ENCODE measurements at regions not wholly inside any gene's neighbourhood (a gene's known extent, or its start where the extent isn't known, plus 50 kb on each side); places are given as distances from the start of the nearest gene placed in this dataset.
A peak's percentile ranks its signal among the peaks of the same experiment; 100 is the strongest.

DNA sequence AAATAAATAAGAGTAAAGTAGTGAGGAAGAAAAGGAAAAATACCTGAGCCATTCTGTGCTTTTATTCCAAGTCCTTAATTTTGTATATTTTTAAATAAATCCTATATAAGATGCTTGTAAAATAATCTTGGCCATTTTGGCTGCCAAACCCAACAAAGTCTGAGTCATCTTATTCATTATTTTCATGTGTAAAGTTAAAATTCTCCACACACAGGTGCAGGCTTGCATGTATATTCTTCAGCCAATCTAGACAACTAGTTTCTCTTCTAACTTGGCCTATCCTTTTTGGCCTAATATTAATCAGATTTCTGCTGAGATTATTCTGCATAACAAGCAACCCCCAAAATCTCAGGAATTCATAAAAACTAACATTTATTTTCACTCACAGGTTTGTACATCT lies 189.8 kb upstream of the ATP11B start:
- intact Hi-C loops (cut with DNase I) = no loop called here
- no peak overlapping the region for H3K4me3 ChIP-seq
- H3K27ac ChIP-seq = no peak overlapping the region
- TF ChIP-seq, protein P1, sequence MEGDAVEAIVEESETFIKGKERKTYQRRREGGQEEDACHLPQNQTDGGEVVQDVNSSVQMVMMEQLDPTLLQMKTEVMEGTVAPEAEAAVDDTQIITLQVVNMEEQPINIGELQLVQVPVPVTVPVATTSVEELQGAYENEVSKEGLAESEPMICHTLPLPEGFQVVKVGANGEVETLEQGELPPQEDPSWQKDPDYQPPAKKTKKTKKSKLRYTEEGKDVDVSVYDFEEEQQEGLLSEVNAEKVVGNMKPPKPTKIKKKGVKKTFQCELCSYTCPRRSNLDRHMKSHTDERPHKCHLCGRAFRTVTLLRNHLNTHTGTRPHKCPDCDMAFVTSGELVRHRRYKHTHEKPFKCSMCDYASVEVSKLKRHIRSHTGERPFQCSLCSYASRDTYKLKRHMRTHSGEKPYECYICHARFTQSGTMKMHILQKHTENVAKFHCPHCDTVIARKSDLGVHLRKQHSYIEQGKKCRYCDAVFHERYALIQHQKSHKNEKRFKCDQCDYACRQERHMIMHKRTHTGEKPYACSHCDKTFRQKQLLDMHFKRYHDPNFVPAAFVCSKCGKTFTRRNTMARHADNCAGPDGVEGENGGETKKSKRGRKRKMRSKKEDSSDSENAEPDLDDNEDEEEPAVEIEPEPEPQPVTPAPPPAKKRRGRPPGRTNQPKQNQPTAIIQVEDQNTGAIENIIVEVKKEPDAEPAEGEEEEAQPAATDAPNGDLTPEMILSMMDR (IDR thresholded peaks at IDR 0.05) = no peak
- TF ChIP-seq POLR2A (IDR thresholded peaks at IDR 0.05) = no peak
- ATAC-seq (no peak), DNase-seq (no peak)
- peaks cover 12% of the 10 kb centered on the region for H3K4me1 ChIP-seq
- no peaks in the 10 kb centered on the region for H3K27me3 ChIP-seq
- H3K36me3 ChIP-seq (replicated peaks in 1 of 2; ENCODE audit: insufficient read depth in 1 of 2, low read depth in 2 of 2) = no peaks in the 10 kb centered on the region
- H3K9me3 ChIP-seq = no peaks in the 10 kb centered on the region

DNA sequence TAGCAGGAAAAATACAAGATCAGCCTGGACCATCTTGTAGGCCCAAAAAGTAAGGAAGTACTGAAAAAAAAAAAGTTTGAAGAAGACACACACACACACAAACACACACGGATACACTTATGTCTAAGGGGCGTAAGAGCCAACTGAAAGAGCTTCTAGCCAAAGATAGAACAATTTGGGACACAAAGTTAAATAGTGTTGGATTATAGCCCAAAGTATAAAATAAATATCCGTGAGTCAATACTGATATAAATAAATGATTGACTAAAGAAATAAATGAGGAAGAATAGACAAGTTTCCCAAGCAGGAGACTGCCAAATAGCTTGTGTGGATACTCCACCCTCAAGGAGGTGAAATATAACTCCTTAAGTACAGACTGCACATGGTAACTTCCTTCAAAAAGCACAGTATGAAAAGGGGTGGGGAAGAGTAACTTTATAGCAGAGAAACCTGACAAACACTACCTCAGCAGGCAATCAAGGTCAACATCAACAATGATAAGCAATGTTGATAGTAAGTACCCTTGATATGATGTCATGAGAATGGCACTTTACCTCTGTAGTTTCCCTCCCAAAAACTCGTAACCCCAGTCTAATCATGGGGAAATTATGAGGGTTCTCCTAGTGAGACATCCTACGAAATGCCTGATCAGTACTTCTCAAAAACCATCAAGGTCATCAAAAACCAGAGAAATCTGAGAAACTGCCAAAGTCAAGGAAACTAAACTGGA lies 187.3 kb upstream of the ATP11B start:
- Histone ChIP-seq H3K4me1 (peaks cover 12% of the 10 kb centered on the region), H3K9me3 (no peaks in the 10 kb centered on the region), H3K36me3 (replicated peaks in 1 of 2; ENCODE audit: insufficient read depth in 1 of 2, low read depth in 2 of 2) (no peaks in the 10 kb centered on the region), H3K27ac (peak overlapping the region in 1 of 4 donors; percentile 15), H3K4me3 (no peak overlapping the region), H3K27me3 (no peaks in the 10 kb centered on the region)
- DNase-seq (no peak), ATAC-seq (peak; percentile 42)
- 31 to 46% methylated on average over 5 of the region's 5 CpGs for WGBS, 2 donors
- intact Hi-C loops (cut with DNase I) = no loop called here
- TF ChIP-seq, protein P1 (IDR thresholded peaks at IDR 0.05) = no peak
- no peak for TF ChIP-seq POLR2A (IDR thresholded peaks at IDR 0.05)

DNA sequence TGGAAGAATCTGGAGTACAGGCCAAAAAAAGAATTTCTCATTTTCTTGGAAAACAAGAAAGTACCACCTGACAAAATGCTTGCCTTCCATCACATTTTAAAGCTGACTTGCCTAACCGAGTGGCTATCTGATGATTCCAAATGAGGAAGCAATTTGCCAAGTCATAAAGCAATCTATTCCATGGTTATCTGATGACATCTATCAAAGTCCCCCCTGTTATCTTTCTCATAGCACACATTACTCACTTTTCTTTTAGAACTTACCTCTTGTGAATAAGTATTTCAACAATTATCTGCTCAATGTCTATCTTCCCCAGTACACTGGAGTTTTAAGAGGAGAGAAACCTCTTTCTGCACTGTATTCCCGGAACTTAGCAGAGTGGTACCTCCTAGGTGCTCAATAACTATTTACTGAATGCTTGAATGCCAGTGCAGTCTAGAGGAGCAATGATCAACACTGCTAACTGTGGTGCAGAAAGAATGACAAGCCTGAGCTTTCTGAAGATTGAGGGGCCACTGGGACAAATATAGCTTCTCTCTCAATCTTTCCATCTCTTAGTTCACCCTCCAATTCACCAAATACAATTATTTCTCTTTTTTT lies 186.3 kb upstream of the ATP11B start:
- peaks cover 12% of the 10 kb centered on the region for H3K4me1 ChIP-seq
- DNase-seq (no peak), ATAC-seq (no peak)
- H3K4me3 ChIP-seq = no peak overlapping the region
- H3K9me3 ChIP-seq = no peaks in the 10 kb centered on the region
- intact Hi-C loops (cut with DNase I) = no loop called here
- no peak overlapping the region for H3K27ac ChIP-seq
- H3K36me3 ChIP-seq (replicated peaks in 1 of 2; ENCODE audit: insufficient read depth in 1 of 2, low read depth in 2 of 2) = no peaks in the 10 kb centered on the region
- 55 to 57% methylated on average over 2 of the region's 2 CpGs for WGBS, 2 donors
- TF ChIP-seq POLR2A (IDR thresholded peaks at IDR 0.05) = no peak
- TF ChIP-seq, protein P1 (IDR thresholded peaks at IDR 0.05) = no peak
- no peaks in the 10 kb centered on the region for H3K27me3 ChIP-seq

DNA sequence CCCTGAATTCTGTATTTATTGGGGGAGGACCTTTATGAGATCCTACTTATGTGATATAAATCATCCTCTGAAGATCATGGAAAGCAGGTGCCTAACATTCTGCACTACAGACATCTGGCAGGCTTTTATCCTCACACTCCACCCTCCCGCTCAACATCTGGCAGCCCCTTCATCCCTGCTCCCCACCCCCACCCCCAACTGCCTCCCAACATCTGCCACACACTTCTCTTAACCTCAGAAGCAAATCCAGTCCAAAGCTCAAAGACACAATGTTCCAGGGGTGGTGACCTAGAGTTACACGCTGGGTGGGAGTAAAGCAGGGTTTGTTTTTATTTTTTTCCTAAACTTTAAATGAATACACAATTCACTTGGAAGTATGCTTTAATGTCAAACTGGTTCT lies 184.5 kb upstream of the ATP11B start:
- H3K36me3 ChIP-seq (replicated peaks in 1 of 2; ENCODE audit: insufficient read depth in 1 of 2, low read depth in 2 of 2) = no peaks in the 10 kb centered on the region
- no peak for TF ChIP-seq POLR2A (IDR thresholded peaks at IDR 0.05)
- TF ChIP-seq, protein P1 (IDR thresholded peaks at IDR 0.05) = no peak
- 72 to 88% methylated on average over 2 of the region's 2 CpGs for WGBS, 2 donors
- no peaks in the 10 kb centered on the region for H3K9me3 ChIP-seq
- DNase-seq (no peak), ATAC-seq (no peak)
- no peak overlapping the region for H3K4me3 ChIP-seq
- peaks cover 12% of the 10 kb centered on the region for H3K4me1 ChIP-seq
- no peak overlapping the region for H3K27ac ChIP-seq
- intact Hi-C loops (cut with DNase I) = no loop called here
- no peaks in the 10 kb centered on the region for H3K27me3 ChIP-seq

Data from body of pancreas (tissue), 4 donors.